K562 (cell line): ENCODE measurements at regions not wholly inside any gene's neighbourhood (a gene's known extent, or its start where the extent isn't known, plus 50 kb on each side); places are given as distances from the start of the nearest gene placed in this dataset.

ENCODE experiments used
- ATAC-seq: fragments of 200-7000 bp; cut with Tn5 transposase; 3 replicates; pipeline ENCODE4 v1.9.1; 2020; ENCODE audit warnings: moderate library complexity
- BruUV-seq: library from RNA; stranded (reverse); fragments of 400-500 nt; replicated peaks from 2 replicates; lab custom pipeline; 2021; lab: Mats Ljungman, UMichigan
- CTCF ChIA-PET: fragments of 300-600 bp; formaldehyde crosslinking; extraction: SDS; loops from one replicate; lab custom pipeline; 2021; ENCODE audit warnings: low intra/inter-chr PET ratio; lab: Yijun Ruan, JAX
- POLR2A ChIA-PET: fragments of 300-600, 350-650 bp; sonication (Branson Sonifier 250); formaldehyde crosslinking; extraction: SDS; loops from one replicate; lab custom pipeline; 2021; ENCODE audit warnings: antibody characterized with exemption, inconsistent platforms; lab: Yijun Ruan, JAX
- DNase-seq, 4 experiments: peaks; one replicate each; pipeline versions ENCODE4 v3.0.0 to v3.0.0-alpha.2; 2011 to 2018; ENCODE audit warnings: low spot score in 3 of 4, mixed read lengths in 3 of 4; ENCODE audit errors: extremely low read depth in 1 of 4
- FAIRE-seq: peaks from 2 replicates; lab custom pipeline; 2011; peaks lifted over from hg19 to GRCh38; lab: Jason Lieb, UNC
- H2AFZ ChIP-seq: 2 replicates; pipeline ENCODE4 v1.6.0; 2011; ENCODE audit warnings: low read depth, low read length, control low read depth, inconsistent platforms
- H3K27ac ChIP-seq: fragments of 200-600 bp; 3 replicates; pipeline ENCODE4 v1.8.0; 2011; ENCODE audit warnings: low read depth, mild to moderate bottlenecking, control low read depth, inconsistent platforms, low read length, moderate library complexity, mixed read lengths; ENCODE audit errors: extremely low read depth
- H3K27me3 ChIP-seq, 2 experiments: fragments of 300-600 bp in 1 of 2; 2 replicates in 1 of 2; 3 replicates in 1 of 2; pipeline versions ENCODE4 v1.6.0 to v1.8.0; 2011; ENCODE audit warnings: inconsistent platforms in 2 of 2, low read length in 2 of 2, mild to moderate bottlenecking in 1 of 2, mixed read lengths in 1 of 2, moderate library complexity in 1 of 2; ENCODE audit not compliant: control insufficient read depth in 2 of 2, insufficient read depth in 2 of 2
- H3K36me3 ChIP-seq: fragments of 300-600 bp; 3 replicates; pipeline ENCODE4 v1.8.0; 2011; ENCODE audit warnings: mild to moderate bottlenecking, low read length, inconsistent platforms; ENCODE audit not compliant: control insufficient read depth, insufficient read depth
- H3K4me1 ChIP-seq, 2 experiments: fragments of 200-600 bp in 1 of 2; replicated peaks in 1 of 2; 2 replicates in 1 of 2; 3 replicates in 1 of 2; pipeline versions ENCODE4 v1.5.1 to v1.8.0; 2011; ENCODE audit warnings: inconsistent platforms in 2 of 2, low read length in 2 of 2, mild to moderate bottlenecking in 1 of 2, mixed read lengths in 1 of 2, moderate library complexity in 1 of 2; ENCODE audit not compliant: control insufficient read depth in 2 of 2, insufficient read depth in 2 of 2
- H3K4me2 ChIP-seq: 2 replicates; pipeline ENCODE4 v1.6.1; 2011; ENCODE audit warnings: low read length, control low read depth, inconsistent platforms, mixed read lengths; ENCODE audit not compliant: insufficient read depth
- H3K4me3 ChIP-seq: fragments of 200-600 bp; sonication (generic), shearing (Covaris generic); 2 replicates; pipeline ENCODE4 v1.5.1; 2016; ENCODE audit warnings: control low read depth, inconsistent platforms
- H3K79me2 ChIP-seq: fragments of 200-600 bp; 3 replicates; pipeline ENCODE4 v1.8.0; 2011; ENCODE audit warnings: low read length, inconsistent platforms; ENCODE audit not compliant: control insufficient read depth, insufficient read depth
- H3K9ac ChIP-seq, 2 experiments: 2 replicates each; pipeline versions ENCODE4 v1.6.0 to v1.6.1; 2011; ENCODE audit warnings: low read depth in 2 of 2, low read length in 2 of 2, control low read depth in 1 of 2, inconsistent platforms in 1 of 2, mild to moderate bottlenecking in 1 of 2, mixed read lengths in 1 of 2; ENCODE audit not compliant: insufficient read depth in 1 of 2
- H3K9me1 ChIP-seq: one replicate; pipeline ENCODE4 v1.6.0; 2011; ENCODE audit warnings: inconsistent platforms, mild to moderate bottlenecking, low read length, moderate library complexity; ENCODE audit not compliant: control insufficient read depth, insufficient read depth
- H3K9me3 ChIP-seq: replicated peaks from 2 replicates; pipeline ENCODE4 v1.5.1; 2011; ENCODE audit warnings: low read depth, low read length, inconsistent platforms; ENCODE audit not compliant: control insufficient read depth, insufficient read depth
- H4K20me1 ChIP-seq: replicated peaks from 2 replicates; pipeline ENCODE4 v1.6.1; 2011; ENCODE audit warnings: low read length, inconsistent platforms, mixed read lengths; ENCODE audit not compliant: control insufficient read depth, insufficient read depth
- DIDO1 ChIP-seq: fragments of 450-650 bp; IDR thresholded peaks from 2 replicates; pipeline ENCODE4 v1.6.1; 2016; ENCODE audit warnings: low read depth, missing biosample characterization, missing genetic modification characterization
- DNMT1 ChIP-seq: fragments of 450-650 bp; IDR thresholded peaks from 2 replicates; pipeline ENCODE4 v1.6.1; 2016; ENCODE audit warnings: antibody characterized with exemption, mild to moderate bottlenecking
- ERF ChIP-seq: fragments of 450-650 bp; formaldehyde crosslinking; IDR thresholded peaks from 2 replicates; pipeline ENCODE4 v1.4.0; 2020; ENCODE audit warnings: mild to moderate bottlenecking, mixed read lengths
- GATAD2B ChIP-seq: fragments of 450-650 bp; IDR thresholded peaks from 2 replicates; pipeline ENCODE4 v1.6.1; 2017; ENCODE audit warnings: mild to moderate bottlenecking, borderline replicate concordance
- KAT7 ChIP-seq: sonication (generic); formaldehyde crosslinking; IDR thresholded peaks from 2 replicates; pipeline ENCODE4 v1.8.0; 2022; ENCODE audit warnings: missing genetic modification reagents, mild to moderate bottlenecking, borderline replicate concordance
- NR1H2 ChIP-seq: sonication (generic); formaldehyde crosslinking; IDR thresholded peaks from 2 replicates; pipeline ENCODE4 v1.4.0; 2020; ENCODE audit warnings: mild to moderate bottlenecking, missing genetic modification reagents
- OTX1 ChIP-seq: fragments of 450-650 bp; formaldehyde crosslinking; IDR thresholded peaks from 2 replicates; pipeline ENCODE4 v1.4.0; 2022; ENCODE audit warnings: mild to moderate bottlenecking
- RB1 ChIP-seq: fragments of 450-650 bp; IDR thresholded peaks from 2 replicates; pipeline ENCODE4 v1.6.1; 2017; ENCODE audit warnings: low read depth, mild to moderate bottlenecking
- TBP ChIP-seq: optimal IDR thresholded peaks from 2 replicates; pipeline ENCODE3; 2011; ENCODE audit warnings: low read depth, low read length, improper control_type of control experiment
- ZNF175 ChIP-seq: fragments of 200-800 bp; sonication (Bioruptor generic); IDR thresholded peaks from 2 replicates; pipeline ENCODE4 v1.6.1; 2016; ENCODE audit warnings: low read depth, mild to moderate bottlenecking, missing genetic modification characterization, missing compliant biosample characterization
- WGBS: fragments of 100-300 bp; shearing (Covaris generic); methylation state at CpG from one replicate; pipeline ENCODE4 v1.1.6; 2016; ENCODE audit warnings: low coverage, mixed read lengths; ENCODE audit not compliant: insufficient coverage; ENCODE audit errors: missing lambda C conversion rate; 5-methylcytosine and 5-hydroxymethylcytosine counted together
- in situ Hi-C: fragments of 300-500 bp; cut with MboI; formaldehyde crosslinking; loops from 4 replicates; pipeline ENCODE4 v1.15.0; 2018; ENCODE audit warnings: inconsistent platforms, mixed read lengths
- intact Hi-C: fragments of 100-400 bp; cut with micrococcal nuclease; formaldehyde crosslinking; loops from 2 replicates; pipeline ENCODE4 v1.14.2; 2022
- TF ChIP-seq, protein P1 (sequence below): IDR thresholded peaks from 3 replicates; pipeline ENCODE4 v1.6.1; 2011; ENCODE audit warnings: borderline replicate concordance, mild to moderate bottlenecking; ENCODE audit not compliant: insufficient read length, insufficient read depth
- TF ChIP-seq, protein P2 (sequence below): fragments of 250-450 bp; sonication (Bioruptor Pico); IDR thresholded peaks from 2 replicates; pipeline ENCODE4 v1.8.0; 2021; ENCODE audit warnings: moderate library complexity, mild to moderate bottlenecking, inconsistent platforms
- TF ChIP-seq, protein P3 (sequence below): fragments of 250-450 bp; sonication (Bioruptor Pico); IDR thresholded peaks from 2 replicates; pipeline ENCODE4 v1.8.0; 2021; ENCODE audit warnings: mild to moderate bottlenecking, moderate library complexity
- TF ChIP-seq, protein P4 (sequence below), 2 experiments: IDR thresholded peaks; 2 replicates each; pipeline ENCODE4 v1.6.1; 2012; ENCODE audit warnings: improper control_type of control experiment in 2 of 2, low read depth in 2 of 2, low read length in 2 of 2, borderline replicate concordance in 1 of 2
- TF ChIP-seq, protein P5 (sequence below): IDR thresholded peaks from 2 replicates; pipeline ENCODE4 v1.6.1; 2011; ENCODE audit not compliant: insufficient read length; ENCODE audit errors: extremely low read depth
- TF ChIP-seq, protein P6 (sequence below): fragments of 450-650 bp; IDR thresholded peaks from 2 replicates; pipeline ENCODE4 v1.6.1; 2016; ENCODE audit warnings: antibody characterized with exemption

DNA sequence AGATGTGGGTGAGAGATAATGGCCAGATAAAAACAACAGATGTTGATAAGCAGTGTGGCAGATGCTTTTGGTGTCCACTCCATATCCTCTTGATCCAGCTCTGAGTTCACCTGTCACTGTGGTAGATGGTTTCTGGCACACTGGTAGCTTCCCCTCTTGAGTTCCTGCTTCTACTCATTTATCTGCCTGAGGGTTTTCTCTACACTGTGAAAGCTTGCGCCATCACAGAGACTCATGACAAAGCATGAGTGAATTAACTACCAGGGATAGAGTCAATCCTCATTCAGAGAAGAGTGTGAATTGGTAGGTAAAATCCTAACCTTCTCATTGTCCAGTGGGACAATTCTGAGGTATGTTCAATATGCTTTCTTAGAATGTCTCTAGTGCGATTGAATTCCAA lies 50.0 kb upstream of the ARHGEF26 start:
- WGBS, result 0% methylated on average over 2 of the region's 2 CpGs
- FAIRE-seq (no peak), DNase-seq (no peak), ATAC-seq (no peak)
- no peaks in the 10 kb centered on the region for H3K79me2 ChIP-seq
- no peaks in the 10 kb centered on the region for H3K4me1 ChIP-seq
- in situ Hi-C loops, result no loop called here
- CTCF ChIA-PET, result no interaction called here
- H2AFZ ChIP-seq, result no peak overlapping the region
- H3K9me3 ChIP-seq, result no peaks in the 10 kb centered on the region
- H3K27ac ChIP-seq, result no peak overlapping the region
- TF ChIP-seq, protein P1, sequence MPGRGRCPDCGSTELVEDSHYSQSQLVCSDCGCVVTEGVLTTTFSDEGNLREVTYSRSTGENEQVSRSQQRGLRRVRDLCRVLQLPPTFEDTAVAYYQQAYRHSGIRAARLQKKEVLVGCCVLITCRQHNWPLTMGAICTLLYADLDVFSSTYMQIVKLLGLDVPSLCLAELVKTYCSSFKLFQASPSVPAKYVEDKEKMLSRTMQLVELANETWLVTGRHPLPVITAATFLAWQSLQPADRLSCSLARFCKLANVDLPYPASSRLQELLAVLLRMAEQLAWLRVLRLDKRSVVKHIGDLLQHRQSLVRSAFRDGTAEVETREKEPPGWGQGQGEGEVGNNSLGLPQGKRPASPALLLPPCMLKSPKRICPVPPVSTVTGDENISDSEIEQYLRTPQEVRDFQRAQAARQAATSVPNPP, result no peak
- no peak for TF ChIP-seq GATAD2B
- TF ChIP-seq, protein P2, sequence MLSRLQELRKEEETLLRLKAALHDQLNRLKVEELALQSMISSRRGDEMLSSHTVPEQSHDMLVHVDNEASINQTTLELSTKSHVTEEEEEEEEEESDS (CRISPR knock-in tag), result no peak
- TF ChIP-seq, protein P3, sequence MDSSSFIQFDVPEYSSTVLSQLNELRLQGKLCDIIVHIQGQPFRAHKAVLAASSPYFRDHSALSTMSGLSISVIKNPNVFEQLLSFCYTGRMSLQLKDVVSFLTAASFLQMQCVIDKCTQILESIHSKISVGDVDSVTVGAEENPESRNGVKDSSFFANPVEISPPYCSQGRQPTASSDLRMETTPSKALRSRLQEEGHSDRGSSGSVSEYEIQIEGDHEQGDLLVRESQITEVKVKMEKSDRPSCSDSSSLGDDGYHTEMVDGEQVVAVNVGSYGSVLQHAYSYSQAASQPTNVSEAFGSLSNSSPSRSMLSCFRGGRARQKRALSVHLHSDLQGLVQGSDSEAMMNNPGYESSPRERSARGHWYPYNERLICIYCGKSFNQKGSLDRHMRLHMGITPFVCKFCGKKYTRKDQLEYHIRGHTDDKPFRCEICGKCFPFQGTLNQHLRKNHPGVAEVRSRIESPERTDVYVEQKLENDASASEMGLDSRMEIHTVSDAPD (CRISPR knock-in tag), result no peak
- no peak for TF ChIP-seq TBP
- TF ChIP-seq DIDO1, result no peak
- no peak for TF ChIP-seq ZNF175 (CRISPR knock-in tag)
- TF ChIP-seq KAT7, result no peak
- TF ChIP-seq ERF, result no peak
- TF ChIP-seq, protein P4, sequence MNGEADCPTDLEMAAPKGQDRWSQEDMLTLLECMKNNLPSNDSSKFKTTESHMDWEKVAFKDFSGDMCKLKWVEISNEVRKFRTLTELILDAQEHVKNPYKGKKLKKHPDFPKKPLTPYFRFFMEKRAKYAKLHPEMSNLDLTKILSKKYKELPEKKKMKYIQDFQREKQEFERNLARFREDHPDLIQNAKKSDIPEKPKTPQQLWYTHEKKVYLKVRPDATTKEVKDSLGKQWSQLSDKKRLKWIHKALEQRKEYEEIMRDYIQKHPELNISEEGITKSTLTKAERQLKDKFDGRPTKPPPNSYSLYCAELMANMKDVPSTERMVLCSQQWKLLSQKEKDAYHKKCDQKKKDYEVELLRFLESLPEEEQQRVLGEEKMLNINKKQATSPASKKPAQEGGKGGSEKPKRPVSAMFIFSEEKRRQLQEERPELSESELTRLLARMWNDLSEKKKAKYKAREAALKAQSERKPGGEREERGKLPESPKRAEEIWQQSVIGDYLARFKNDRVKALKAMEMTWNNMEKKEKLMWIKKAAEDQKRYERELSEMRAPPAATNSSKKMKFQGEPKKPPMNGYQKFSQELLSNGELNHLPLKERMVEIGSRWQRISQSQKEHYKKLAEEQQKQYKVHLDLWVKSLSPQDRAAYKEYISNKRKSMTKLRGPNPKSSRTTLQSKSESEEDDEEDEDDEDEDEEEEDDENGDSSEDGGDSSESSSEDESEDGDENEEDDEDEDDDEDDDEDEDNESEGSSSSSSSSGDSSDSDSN (IDR thresholded peaks at IDR 0.05; ENCODE audit: borderline replicate concordance in 1 of 2, low read depth in 2 of 2, low read length in 2 of 2), result no peak
- no peak for TF ChIP-seq RB1
- no peak for TF ChIP-seq DNMT1
- TF ChIP-seq, protein P5, sequence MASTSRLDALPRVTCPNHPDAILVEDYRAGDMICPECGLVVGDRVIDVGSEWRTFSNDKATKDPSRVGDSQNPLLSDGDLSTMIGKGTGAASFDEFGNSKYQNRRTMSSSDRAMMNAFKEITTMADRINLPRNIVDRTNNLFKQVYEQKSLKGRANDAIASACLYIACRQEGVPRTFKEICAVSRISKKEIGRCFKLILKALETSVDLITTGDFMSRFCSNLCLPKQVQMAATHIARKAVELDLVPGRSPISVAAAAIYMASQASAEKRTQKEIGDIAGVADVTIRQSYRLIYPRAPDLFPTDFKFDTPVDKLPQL, result no peak
- no peak for TF ChIP-seq NR1H2 (CRISPR knock-in tag)
- TF ChIP-seq OTX1, result no peak
- TF ChIP-seq, protein P6, sequence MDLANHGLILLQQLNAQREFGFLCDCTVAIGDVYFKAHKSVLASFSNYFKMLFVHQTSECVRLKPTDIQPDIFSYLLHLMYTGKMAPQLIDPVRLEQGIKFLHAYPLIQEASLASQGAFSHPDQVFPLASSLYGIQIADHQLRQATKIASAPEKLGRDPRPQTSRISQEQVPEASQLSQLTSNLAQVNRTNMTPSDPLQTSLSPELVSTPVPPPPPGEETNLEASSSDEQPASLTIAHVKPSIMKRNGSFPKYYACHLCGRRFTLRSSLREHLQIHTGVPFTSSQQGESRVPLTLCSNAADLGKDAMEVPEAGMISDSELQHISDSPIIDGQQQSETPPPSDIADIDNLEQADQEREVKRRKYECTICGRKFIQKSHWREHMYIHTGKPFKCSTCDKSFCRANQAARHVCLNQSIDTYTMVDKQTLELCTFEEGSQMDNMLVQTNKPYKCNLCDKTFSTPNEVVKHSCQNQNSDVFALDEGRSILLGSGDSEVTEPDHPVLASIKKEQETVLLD, result no peak
- no peaks in the 10 kb centered on the region for H3K27me3 ChIP-seq
- no peaks in the 10 kb centered on the region; the same call in 1 of the 2 replicates for H4K20me1 ChIP-seq
- H3K4me2 ChIP-seq, result no peak overlapping the region
- no peaks in the 10 kb centered on the region for H3K36me3 ChIP-seq
- BruUV-seq, result no TSS peak
- H3K9me1 ChIP-seq, result no peaks in the 10 kb centered on the region
- no peak overlapping the region for H3K4me3 ChIP-seq
- H3K9ac ChIP-seq, result no peak overlapping the region
- intact Hi-C loops, result no loop called here
- POLR2A ChIA-PET, result no interaction called here
